ENCODE measurements at regions not wholly inside any gene's neighbourhood (a gene's known extent, or its start where the extent isn't known, plus 50 kb on each side); places are given as distances from the start of the nearest gene placed in this dataset.

GRCh38 chr1:214715126-214715525 is 112.1 kb downstream of the CENPF start:
- no peaks in the 10 kb centered on the region for H4K20me1 ChIP-seq (ENCODE audit: control insufficient read depth, insufficient read depth, low read length, poor library complexity, severe bottlenecking)
- WGBS (ENCODE audit: insufficient coverage) = 100% methylated on average over 4 of the region's 4 CpGs
- H3K4me3 ChIP-seq (ENCODE audit: control extremely low read depth in 1 of 5, extremely low read depth in 1 of 5, insufficient read depth in 1 of 5, low read depth in 2 of 5, low read length in 4 of 5) = no peak overlapping the region
- H3K79me2 ChIP-seq (ENCODE audit: control insufficient read depth, insufficient read depth, low read length) = no peaks in the 10 kb centered on the region
- Mint-ChIP-seq H3K9me3 (ENCODE audit: insufficient read depth) (no peaks in the 10 kb centered on the region), H3K27ac (no peak overlapping the region), H3K27me3 (peaks cover 7% of the 10 kb centered on the region), H3K4me1 (no peaks in the 10 kb centered on the region), H3K4me3 (no peak overlapping the region)
- intact Hi-C loops (cut with micrococcal nuclease) = no loop called here
- TF ChIP-seq EZH2 (IDR thresholded peaks at IDR 0.05; ENCODE audit: borderline replicate concordance, insufficient read depth, low read depth, low read length, poor library complexity, severe bottlenecking) (no peak), CTCF (IDR thresholded peaks at IDR 0.05) (no peak)
- no peak overlapping the region for H3K27ac ChIP-seq (ENCODE audit: low read length in 2 of 2)
- no peak overlapping the region for H2AFZ ChIP-seq (ENCODE audit: insufficient read depth, low read depth, low read length, poor library complexity, severe bottlenecking)
- H3K27me3 ChIP-seq (replicated peaks in 1 of 4; ENCODE audit: control extremely low read depth in 1 of 4, control insufficient read depth in 3 of 4, insufficient read depth in 4 of 4, low read length in 3 of 4) = no peaks in the 10 kb centered on the region
- H3K9me3 ChIP-seq (ENCODE audit: control extremely low read depth in 1 of 3, control insufficient read depth in 2 of 3, insufficient read depth in 1 of 3, low read length in 2 of 3) = no peaks in the 10 kb centered on the region
- H3K4me1 ChIP-seq (ENCODE audit: control insufficient read depth in 2 of 2, insufficient read depth in 2 of 2, low read length in 2 of 2) = no peaks in the 10 kb centered on the region
- H3K9ac ChIP-seq (ENCODE audit: low read length) = no peak overlapping the region
- no peaks in the 10 kb centered on the region for H3K36me3 ChIP-seq (replicated peaks in 1 of 2; ENCODE audit: control extremely low read depth in 1 of 2, control insufficient read depth in 1 of 2, extremely low read depth in 1 of 2, insufficient read depth in 2 of 2, low read length in 1 of 2)
- no peak for DNase-seq
- H3K4me2 ChIP-seq (replicated peaks; ENCODE audit: low read depth, low read length, poor library complexity, severe bottlenecking) = no peak overlapping the region
- CTCF ChIA-PET = no interaction called here
- POLR2A ChIA-PET = no interaction called here
- no peak for ATAC-seq (ENCODE audit: low read depth)

GRCh38 chr1:214717351-214717750 is 114.4 kb downstream of the CENPF start:
- Histone ChIP-seq H3K27ac (ENCODE audit: low read length in 2 of 2) (no peak overlapping the region), H3K4me3 (ENCODE audit: control extremely low read depth in 1 of 5, extremely low read depth in 1 of 5, insufficient read depth in 1 of 5, low read depth in 2 of 5, low read length in 4 of 5) (no peak overlapping the region), H3K4me1 (ENCODE audit: control insufficient read depth in 2 of 2, insufficient read depth in 2 of 2, low read length in 2 of 2) (no peaks in the 10 kb centered on the region), H3K9ac (ENCODE audit: low read length) (no peak overlapping the region), H2AFZ (ENCODE audit: insufficient read depth, low read depth, low read length, poor library complexity, severe bottlenecking) (no peak overlapping the region), H3K79me2 (ENCODE audit: control insufficient read depth, insufficient read depth, low read length) (no peaks in the 10 kb centered on the region), H3K9me3 (ENCODE audit: control extremely low read depth in 1 of 3, control insufficient read depth in 2 of 3, insufficient read depth in 1 of 3, low read length in 2 of 3) (no peaks in the 10 kb centered on the region), H4K20me1 (ENCODE audit: control insufficient read depth, insufficient read depth, low read length, poor library complexity, severe bottlenecking) (no peaks in the 10 kb centered on the region), H3K27me3 (replicated peaks in 1 of 4; ENCODE audit: control extremely low read depth in 1 of 4, control insufficient read depth in 3 of 4, insufficient read depth in 4 of 4, low read length in 3 of 4) (no peaks in the 10 kb centered on the region), H3K36me3 (replicated peaks in 1 of 2; ENCODE audit: control extremely low read depth in 1 of 2, control insufficient read depth in 1 of 2, extremely low read depth in 1 of 2, insufficient read depth in 2 of 2, low read length in 1 of 2) (no peaks in the 10 kb centered on the region), H3K4me2 (replicated peaks; ENCODE audit: low read depth, low read length, poor library complexity, severe bottlenecking) (no peak overlapping the region)
- Mint-ChIP-seq H3K9me3 (ENCODE audit: insufficient read depth) (no peaks in the 10 kb centered on the region), H3K4me3 (no peak overlapping the region), H3K27me3 (peaks cover 4% of the 10 kb centered on the region), H3K4me1 (no peaks in the 10 kb centered on the region), H3K27ac (no peak overlapping the region)
- POLR2A ChIA-PET = no interaction called here
- intact Hi-C loops (cut with micrococcal nuclease) = no loop called here
- 91% methylated on average over 6 of the region's 7 CpGs for WGBS (ENCODE audit: insufficient coverage)
- no peak for ATAC-seq (ENCODE audit: low read depth)
- CTCF ChIA-PET = no interaction called here
- TF ChIP-seq EZH2 (IDR thresholded peaks at IDR 0.05; ENCODE audit: borderline replicate concordance, insufficient read depth, low read depth, low read length, poor library complexity, severe bottlenecking) (no peak), CTCF (IDR thresholded peaks at IDR 0.05) (no peak)
- DNase-seq = no peak
